Omental fat pad (tissue), 3 donors: ENCODE measurements at regions not wholly inside any gene's neighbourhood (a gene's known extent, or its start where the extent isn't known, plus 50 kb on each side); places are given as distances from the start of the nearest gene placed in this dataset.

Experiments
- ATAC-seq: fragments of 150-250 bp; one replicate; pipeline ENCODE4 v1.9.1; 2016; ENCODE audit warnings: mild to moderate bottlenecking, moderate library complexity; ENCODE audit not compliant: low FRiP score
- DNase-seq: peaks from one replicate; pipeline ENCODE4 v3.0.0-alpha.2; 2019; ENCODE audit warnings: low spot score
- CTCF ChIP-seq, 3 donors: fragments of 450-650 bp; IDR thresholded peaks; one replicate each; pipeline ENCODE4 v1.5.1; 2016 to 2017; ENCODE audit warnings: antibody characterized with exemption in 3 of 3, mild to moderate bottlenecking in 3 of 3, moderate library complexity in 2 of 3

- ATAC-seq, result no peak
- DNase-seq, result no peak
- TF ChIP-seq CTCF (IDR thresholded peaks at IDR 0.05), result no peak
These were observed 369.4 kb upstream of the B3GAT1 start for GRCh38 chr11:134781380-134781866.

GRCh38 chr11:134780486-134781147 lies 368.6 kb upstream of the B3GAT1 start:
- no peak for TF ChIP-seq CTCF (IDR thresholded peaks at IDR 0.05)
- ATAC-seq (no peak), DNase-seq (no peak)

GRCh38 chr11:134779179-134779578 lies 367.1 kb upstream of the B3GAT1 start:
- no peak for ATAC-seq
- no peak for DNase-seq
- no peak for TF ChIP-seq CTCF (IDR thresholded peaks at IDR 0.05)

- no peak for DNase-seq
- TF ChIP-seq CTCF (IDR thresholded peaks at IDR 0.05), result no peak
- no peak for ATAC-seq
These were observed 356.4 kb upstream of the B3GAT1 start for GRCh38 chr11:134768463-134768862.

GRCh38 chr11:134765565-134765964 lies 353.5 kb upstream of the B3GAT1 start:
- no peak for DNase-seq
- no peak for TF ChIP-seq CTCF (IDR thresholded peaks at IDR 0.05)
- peak; percentile 45 for ATAC-seq

- DNase-seq, result no peak
- no peak for TF ChIP-seq CTCF (IDR thresholded peaks at IDR 0.05)
- ATAC-seq, result no peak
These were observed 352.9 kb upstream of the B3GAT1 start for GRCh38 chr11:134764966-134765365.

GRCh38 chr11:134764367-134764766 lies 352.3 kb upstream of the B3GAT1 start:
- DNase-seq (no peak), ATAC-seq (no peak)
- TF ChIP-seq CTCF (IDR thresholded peaks at IDR 0.05), result no peak
